Neural cell (in vitro differentiated cells): ENCODE measurements at regions not wholly inside any gene's neighbourhood (a gene's known extent, or its start where the extent isn't known, plus 50 kb on each side); places are given as distances from the start of the nearest gene placed in this dataset.
A peak's percentile ranks its signal among the peaks of the same experiment; 100 is the strongest.

Experiments
- H2AFZ ChIP-seq: fragments of 200-600, 300-800 bp; sonication (generic), shearing (Covaris generic); 2 replicates; pipeline ENCODE4 v1.6.0; 2014; ENCODE audit warnings: low read depth, mild to moderate bottlenecking, antibody characterized with exemption, low read length, moderate library complexity
- H3F3A ChIP-seq: fragments of 200-600 bp; shearing (Covaris generic); 2 replicates; pipeline ENCODE4 v1.6.1; 2016; ENCODE audit warnings: mild to moderate bottlenecking, moderate library complexity, mixed read lengths, antibody characterized with exemption, low read length; ENCODE audit not compliant: insufficient read depth, poor library complexity, severe bottlenecking
- H3K27ac ChIP-seq: fragments of 200-600, 300-800 bp; sonication (generic), shearing (Covaris generic); 2 replicates; pipeline ENCODE4 v1.5.1; 2014; ENCODE audit warnings: mild to moderate bottlenecking, low read length, moderate library complexity
- H3K27me3 ChIP-seq: fragments of 300-800, 200-600 bp; sonication (generic), shearing (Covaris generic); 2 replicates; pipeline ENCODE4 v1.6.0; 2014; ENCODE audit warnings: mild to moderate bottlenecking, low read depth, low read length, moderate library complexity; ENCODE audit not compliant: insufficient read depth
- H3K36me3 ChIP-seq: fragments of 300-800, 200-600 bp; sonication (generic), shearing (Covaris generic); 2 replicates; pipeline ENCODE4 v1.5.1; 2014; ENCODE audit warnings: mild to moderate bottlenecking, antibody characterized with exemption, low read length, moderate library complexity; ENCODE audit not compliant: insufficient read depth
- H3K4me2 ChIP-seq: fragments of 300-800, 200-600 bp; sonication (generic), shearing (Covaris generic); 2 replicates; pipeline ENCODE4 v1.6.0; 2014; ENCODE audit warnings: mild to moderate bottlenecking, low read length
- H3K4me3 ChIP-seq: fragments of 300-800, 200-600 bp; sonication (generic), shearing (Covaris generic); 2 replicates; pipeline ENCODE4 v1.5.1; 2014; ENCODE audit warnings: mild to moderate bottlenecking, low read length, moderate library complexity
- H3K79me2 ChIP-seq: fragments of 200-600 bp; shearing (Covaris generic); replicated peaks from 2 replicates; pipeline ENCODE4 v1.6.0; 2014; ENCODE audit warnings: mild to moderate bottlenecking, low read length, moderate library complexity; ENCODE audit not compliant: insufficient read depth
- H3K9ac ChIP-seq: fragments of 300-800, 200-600 bp; sonication (generic), shearing (Covaris generic); 2 replicates; pipeline ENCODE4 v1.6.1; 2016; ENCODE audit warnings: mild to moderate bottlenecking, low read length, mixed read lengths
- H3K9me2 ChIP-seq: fragments of 200-600 bp; shearing (Covaris generic); 2 replicates; pipeline ENCODE4 v1.6.1; 2016; ENCODE audit warnings: mild to moderate bottlenecking, low read length, mixed read lengths; ENCODE audit not compliant: insufficient read depth
- H3K9me3 ChIP-seq: fragments of 200-600, 300-800 bp; sonication (generic), shearing (Covaris generic); 2 replicates; pipeline ENCODE4 v1.6.1; 2016; ENCODE audit warnings: mild to moderate bottlenecking, mixed run types, low read length, moderate library complexity, mixed read lengths
- H4K20me1 ChIP-seq: fragments of 200-600 bp; shearing (Covaris generic); 2 replicates; pipeline ENCODE4 v1.6.1; 2016; ENCODE audit warnings: mild to moderate bottlenecking, mixed run types; ENCODE audit not compliant: insufficient read depth
- EP300 ChIP-seq: fragments of 450-650 bp; conservative IDR thresholded peaks from 2 replicates; pipeline ENCODE4 v1.6.1; 2014; ENCODE audit warnings: antibody characterized with exemption, mild to moderate bottlenecking, moderate library complexity; ENCODE audit not compliant: poor library complexity, severe bottlenecking
- EZH2 ChIP-seq: fragments of 200-600, 300-800 bp; shearing (Covaris generic), sonication (generic); IDR thresholded peaks from 2 replicates; pipeline ENCODE4 v1.6.1; 2014; ENCODE audit warnings: antibody characterized with exemption, low read length, borderline replicate concordance, mild to moderate bottlenecking; ENCODE audit not compliant: insufficient read depth, poor library complexity, severe bottlenecking
- MXI1 ChIP-seq: fragments of 450-650 bp; conservative IDR thresholded peaks from 2 replicates; pipeline ENCODE4 v1.6.1; 2014; ENCODE audit warnings: antibody characterized with exemption, mild to moderate bottlenecking; ENCODE audit not compliant: poor library complexity, severe bottlenecking
- POLR2AphosphoS5 ChIP-seq: IDR thresholded peaks from 2 replicates; pipeline ENCODE4 v1.6.1; 2012
- RAD21 ChIP-seq: fragments of 450-650 bp; conservative IDR thresholded peaks from 2 replicates; pipeline ENCODE4 v1.6.1; 2014; ENCODE audit warnings: antibody characterized with exemption, mild to moderate bottlenecking, moderate library complexity
- SMC3 ChIP-seq: fragments of 450-650 bp; conservative IDR thresholded peaks from 2 replicates; pipeline ENCODE4 v1.6.1; 2014; ENCODE audit warnings: antibody characterized with exemption, mild to moderate bottlenecking, moderate library complexity; ENCODE audit not compliant: poor library complexity
- TAF1 ChIP-seq: IDR thresholded peaks from 2 replicates; pipeline ENCODE4 v1.6.1; 2012; ENCODE audit warnings: low read depth
- TF ChIP-seq, protein P1 (sequence below): IDR thresholded peaks from 2 replicates; pipeline ENCODE4 v1.6.1; 2012; ENCODE audit warnings: borderline replicate concordance
- TF ChIP-seq, protein P2 (sequence below): fragments of 450-650 bp; IDR thresholded peaks from 2 replicates; pipeline ENCODE4 v1.5.1; 2014; ENCODE audit warnings: antibody characterized with exemption, mild to moderate bottlenecking, moderate library complexity; ENCODE audit not compliant: poor library complexity, severe bottlenecking

DNA sequence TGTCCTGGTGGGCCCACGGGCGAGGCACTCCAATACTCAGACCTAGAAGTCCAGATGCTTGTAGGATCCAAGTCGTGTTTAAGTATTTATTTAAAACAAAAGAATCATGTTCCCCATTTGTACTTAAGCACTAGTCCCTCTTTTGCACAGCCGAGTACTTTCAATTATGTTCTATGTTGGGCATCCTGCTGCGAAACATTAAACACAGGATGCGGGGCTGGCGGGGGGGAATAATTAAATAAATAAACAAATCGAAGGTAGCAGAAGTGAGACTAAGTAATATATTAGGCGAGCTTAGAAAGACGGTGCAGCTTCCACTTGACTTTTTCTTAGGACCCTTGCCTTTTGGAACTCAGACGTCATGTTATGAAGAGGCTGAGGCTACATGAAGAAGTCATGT is 1129.2 kb upstream of the ACO1 start:
- no peak overlapping the region for H3K4me2 ChIP-seq
- no peaks in the 10 kb centered on the region for H3F3A ChIP-seq
- H3K36me3 ChIP-seq, result no peaks in the 10 kb centered on the region
- no peak overlapping the region for H3K9ac ChIP-seq
- H3K27ac ChIP-seq, result no peak overlapping the region
- no peaks in the 10 kb centered on the region for H3K27me3 ChIP-seq
- H4K20me1 ChIP-seq, result no peaks in the 10 kb centered on the region
- peaks cover 6% of the 10 kb centered on the region for H3K9me3 ChIP-seq
- no peak for TF ChIP-seq POLR2AphosphoS5
- TF ChIP-seq, protein P1, sequence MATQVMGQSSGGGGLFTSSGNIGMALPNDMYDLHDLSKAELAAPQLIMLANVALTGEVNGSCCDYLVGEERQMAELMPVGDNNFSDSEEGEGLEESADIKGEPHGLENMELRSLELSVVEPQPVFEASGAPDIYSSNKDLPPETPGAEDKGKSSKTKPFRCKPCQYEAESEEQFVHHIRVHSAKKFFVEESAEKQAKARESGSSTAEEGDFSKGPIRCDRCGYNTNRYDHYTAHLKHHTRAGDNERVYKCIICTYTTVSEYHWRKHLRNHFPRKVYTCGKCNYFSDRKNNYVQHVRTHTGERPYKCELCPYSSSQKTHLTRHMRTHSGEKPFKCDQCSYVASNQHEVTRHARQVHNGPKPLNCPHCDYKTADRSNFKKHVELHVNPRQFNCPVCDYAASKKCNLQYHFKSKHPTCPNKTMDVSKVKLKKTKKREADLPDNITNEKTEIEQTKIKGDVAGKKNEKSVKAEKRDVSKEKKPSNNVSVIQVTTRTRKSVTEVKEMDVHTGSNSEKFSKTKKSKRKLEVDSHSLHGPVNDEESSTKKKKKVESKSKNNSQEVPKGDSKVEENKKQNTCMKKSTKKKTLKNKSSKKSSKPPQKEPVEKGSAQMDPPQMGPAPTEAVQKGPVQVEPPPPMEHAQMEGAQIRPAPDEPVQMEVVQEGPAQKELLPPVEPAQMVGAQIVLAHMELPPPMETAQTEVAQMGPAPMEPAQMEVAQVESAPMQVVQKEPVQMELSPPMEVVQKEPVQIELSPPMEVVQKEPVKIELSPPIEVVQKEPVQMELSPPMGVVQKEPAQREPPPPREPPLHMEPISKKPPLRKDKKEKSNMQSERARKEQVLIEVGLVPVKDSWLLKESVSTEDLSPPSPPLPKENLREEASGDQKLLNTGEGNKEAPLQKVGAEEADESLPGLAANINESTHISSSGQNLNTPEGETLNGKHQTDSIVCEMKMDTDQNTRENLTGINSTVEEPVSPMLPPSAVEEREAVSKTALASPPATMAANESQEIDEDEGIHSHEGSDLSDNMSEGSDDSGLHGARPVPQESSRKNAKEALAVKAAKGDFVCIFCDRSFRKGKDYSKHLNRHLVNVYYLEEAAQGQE, result no peak
- no peak for TF ChIP-seq SMC3
- TF ChIP-seq EZH2, result no peak
- TF ChIP-seq RAD21, result no peak
- no peak for TF ChIP-seq EP300
- no peak for TF ChIP-seq TAF1
- TF ChIP-seq, protein P2, sequence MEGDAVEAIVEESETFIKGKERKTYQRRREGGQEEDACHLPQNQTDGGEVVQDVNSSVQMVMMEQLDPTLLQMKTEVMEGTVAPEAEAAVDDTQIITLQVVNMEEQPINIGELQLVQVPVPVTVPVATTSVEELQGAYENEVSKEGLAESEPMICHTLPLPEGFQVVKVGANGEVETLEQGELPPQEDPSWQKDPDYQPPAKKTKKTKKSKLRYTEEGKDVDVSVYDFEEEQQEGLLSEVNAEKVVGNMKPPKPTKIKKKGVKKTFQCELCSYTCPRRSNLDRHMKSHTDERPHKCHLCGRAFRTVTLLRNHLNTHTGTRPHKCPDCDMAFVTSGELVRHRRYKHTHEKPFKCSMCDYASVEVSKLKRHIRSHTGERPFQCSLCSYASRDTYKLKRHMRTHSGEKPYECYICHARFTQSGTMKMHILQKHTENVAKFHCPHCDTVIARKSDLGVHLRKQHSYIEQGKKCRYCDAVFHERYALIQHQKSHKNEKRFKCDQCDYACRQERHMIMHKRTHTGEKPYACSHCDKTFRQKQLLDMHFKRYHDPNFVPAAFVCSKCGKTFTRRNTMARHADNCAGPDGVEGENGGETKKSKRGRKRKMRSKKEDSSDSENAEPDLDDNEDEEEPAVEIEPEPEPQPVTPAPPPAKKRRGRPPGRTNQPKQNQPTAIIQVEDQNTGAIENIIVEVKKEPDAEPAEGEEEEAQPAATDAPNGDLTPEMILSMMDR, result no peak
- no peak for TF ChIP-seq MXI1
- H3K79me2 ChIP-seq, result no peaks in the 10 kb centered on the region
- H3K4me3 ChIP-seq, result no peak overlapping the region
- H2AFZ ChIP-seq, result no peak overlapping the region
- H3K9me2 ChIP-seq, result no peaks in the 10 kb centered on the region

DNA sequence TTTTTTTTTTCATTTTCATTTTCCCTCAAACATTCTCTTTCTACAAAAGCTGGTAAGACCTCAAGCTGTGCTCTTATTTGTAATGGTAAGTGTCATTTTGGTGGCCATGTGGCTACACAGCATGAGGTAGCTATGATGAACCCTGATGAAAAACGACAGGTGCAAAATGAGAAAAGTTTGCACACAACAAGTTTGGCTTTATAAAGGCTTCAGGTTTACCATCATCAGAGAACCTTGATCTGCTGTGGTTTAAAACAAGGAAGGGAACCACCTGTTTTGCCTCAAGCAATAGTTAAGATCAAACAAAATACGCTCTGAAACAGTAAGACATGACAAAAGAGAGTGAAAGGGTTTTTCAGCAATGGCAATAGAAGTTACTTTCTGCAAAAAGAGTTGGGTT is 1124.6 kb upstream of the ACO1 start:
- no peaks in the 10 kb centered on the region for H3K36me3 ChIP-seq
- no peaks in the 10 kb centered on the region for H4K20me1 ChIP-seq
- H3K9me2 ChIP-seq, result no peaks in the 10 kb centered on the region
- H3K9me3 ChIP-seq, result no peaks in the 10 kb centered on the region
- H3K4me3 ChIP-seq, result no peak overlapping the region
- H3K9ac ChIP-seq, result no peak overlapping the region
- no peaks in the 10 kb centered on the region for H3K79me2 ChIP-seq
- H3K27ac ChIP-seq, result no peak overlapping the region
- no peak overlapping the region for H2AFZ ChIP-seq
- no peak for TF ChIP-seq EZH2
- TF ChIP-seq POLR2AphosphoS5, result peak; percentile 26
- H3K27me3 ChIP-seq, result no peaks in the 10 kb centered on the region
- no peak overlapping the region for H3K4me2 ChIP-seq
- H3F3A ChIP-seq, result no peaks in the 10 kb centered on the region
